PC-9 (cell line): ENCODE measurements at regions not wholly inside any gene's neighbourhood (a gene's known extent, or its start where the extent isn't known, plus 50 kb on each side); places are given as distances from the start of the nearest gene placed in this dataset.

ENCODE experiments used
- CTCF ChIP-seq: fragments of 200-600 bp; sonication (generic); conservative IDR thresholded peaks from 2 replicates; pipeline ENCODE4 v1.6.1; 2017; ENCODE audit warnings: mixed run types, antibody characterized with exemption, mild to moderate bottlenecking, moderate library complexity
- EZH2 ChIP-seq: fragments of 200-600 bp; sonication (generic); IDR thresholded peaks from 2 replicates; pipeline ENCODE4 v1.8.0; 2017; ENCODE audit warnings: antibody characterized with exemption, low read depth

GRCh38 chr18:78828131-78828530 is 151.5 kb upstream of the SALL3 start:
- TF ChIP-seq CTCF (no peak), EZH2 (no peak)
